CD14-positive monocyte (primary cell): ENCODE measurements at regions not wholly inside any gene's neighbourhood (a gene's known extent, or its start where the extent isn't known, plus 50 kb on each side); places are given as distances from the start of the nearest gene placed in this dataset.

Experiments used
- DNase-seq, 3 donors: peaks; one replicate each; pipeline ENCODE4 v3.0.0-alpha.2; 2011 to 2022
- H2AFZ ChIP-seq: 2 replicates; pipeline ENCODE4 v1.6.0; 2012; ENCODE audit warnings: mild to moderate bottlenecking, low read depth, low read length, inconsistent platforms; ENCODE audit not compliant: insufficient read depth, poor library complexity, severe bottlenecking
- H3K27ac ChIP-seq, 2 donors: 1 replicate in 1 of 2; 2 replicates in 1 of 2; pipeline ENCODE4 v1.5.1; 2012 to 2013; ENCODE audit warnings: low read length in 2 of 2, control low read depth in 1 of 2, inconsistent platforms in 1 of 2, low read depth in 1 of 2, mild to moderate bottlenecking in 1 of 2
- H3K27me3 ChIP-seq, 2 donors: one replicate each; pipeline versions ENCODE4 v1.6.0 to v1.6.1; 2011 to 2013; ENCODE audit warnings: low read length in 2 of 2; ENCODE audit not compliant: control insufficient read depth in 2 of 2, insufficient read depth in 2 of 2
- H3K36me3 ChIP-seq, 2 donors: replicated peaks in 1 of 2; 1 replicate in 1 of 2; 2 replicates in 1 of 2; pipeline versions ENCODE4 v1.5.1 to v1.6.1; 2012 to 2013; ENCODE audit warnings: low read length in 2 of 2, control low read depth in 1 of 2, inconsistent platforms in 1 of 2, mild to moderate bottlenecking in 1 of 2; ENCODE audit not compliant: insufficient read depth in 2 of 2, control insufficient read depth in 1 of 2
- H3K4me1 ChIP-seq, 2 donors: 1 replicate in 1 of 2; 2 replicates in 1 of 2; pipeline versions ENCODE4 v1.5.1 to v1.6.1; 2012 to 2013; ENCODE audit warnings: low read length in 2 of 2, control low read depth in 1 of 2, inconsistent platforms in 1 of 2, mild to moderate bottlenecking in 1 of 2, moderate library complexity in 1 of 2; ENCODE audit not compliant: insufficient read depth in 2 of 2, control insufficient read depth in 1 of 2
- H3K4me2 ChIP-seq: replicated peaks from 2 replicates; pipeline ENCODE3; 2012; ENCODE audit warnings: low read length, moderate library complexity, mild to moderate bottlenecking; ENCODE audit not compliant: poor library complexity, severe bottlenecking; ENCODE audit errors: extremely low read depth
- H3K4me3 ChIP-seq, 3 experiments: fragments of 200-600 bp in 1 of 3; sonication (generic) in 1 of 3; replicated peaks in 1 of 3; 1 replicate in 2 of 3; 2 replicates in 1 of 3; pipeline ENCODE4 v1.5.1; 2011 to 2013; ENCODE audit warnings: low read length in 3 of 3, mild to moderate bottlenecking in 3 of 3, control low read depth in 2 of 3, low read depth in 2 of 3, inconsistent platforms in 1 of 3, moderate library complexity in 1 of 3
- H3K79me2 ChIP-seq: 2 replicates; pipeline ENCODE4 v1.6.0; 2012; ENCODE audit warnings: mild to moderate bottlenecking, control low read depth, inconsistent platforms, low read length, moderate library complexity; ENCODE audit not compliant: insufficient read depth
- H3K9ac ChIP-seq: 2 replicates; pipeline ENCODE4 v1.6.0; 2017; ENCODE audit warnings: low read length, mild to moderate bottlenecking; ENCODE audit not compliant: insufficient read depth, poor library complexity, severe bottlenecking
- H3K9me3 ChIP-seq, 2 donors: replicated peaks in 1 of 2; 1 replicate in 1 of 2; 2 replicates in 1 of 2; pipeline versions ENCODE4 v1.5.1 to v1.6.1; 2012 to 2013; ENCODE audit warnings: low read length in 2 of 2, control low read depth in 1 of 2; ENCODE audit not compliant: control insufficient read depth in 1 of 2, insufficient read depth in 1 of 2
- H4K20me1 ChIP-seq: 2 replicates; pipeline ENCODE4 v1.6.0; 2012; ENCODE audit warnings: mild to moderate bottlenecking, low read length, control low read depth, moderate library complexity; ENCODE audit not compliant: insufficient read depth
- H3K27ac Mint-ChIP-seq, 7 donors: one replicate each; pipeline ENCODE4 v1.8.0; 2020; ENCODE audit warnings: mild to moderate bottlenecking in 7 of 7, mixed read lengths in 7 of 7, moderate library complexity in 6 of 7, inconsistent platforms in 2 of 7
- H3K27me3 Mint-ChIP-seq, 3 donors: one replicate each; pipeline ENCODE4 v1.8.0; 2021 to 2022; ENCODE audit warnings: low read depth in 3 of 3, mild to moderate bottlenecking in 3 of 3, mixed read lengths in 3 of 3, moderate library complexity in 3 of 3, inconsistent platforms in 1 of 3
- H3K36me3 Mint-ChIP-seq, 2 donors: one replicate each; pipeline ENCODE4 v1.8.0; 2020; ENCODE audit warnings: mixed read lengths in 2 of 2, inconsistent platforms in 1 of 2, mild to moderate bottlenecking in 1 of 2
- H3K4me1 Mint-ChIP-seq: one replicate; pipeline ENCODE4 v1.8.0; 2020; ENCODE audit warnings: mild to moderate bottlenecking, mixed read lengths
- H3K4me3 Mint-ChIP-seq, 2 donors: one replicate each; pipeline ENCODE4 v1.8.0; 2020; ENCODE audit warnings: mild to moderate bottlenecking in 2 of 2, mixed read lengths in 2 of 2, moderate library complexity in 1 of 2
- H3K9me3 Mint-ChIP-seq, 7 donors: one replicate each; pipeline ENCODE4 v1.8.0; 2020 to 2022; ENCODE audit warnings: mixed read lengths in 7 of 7, mild to moderate bottlenecking in 6 of 7, moderate library complexity in 6 of 7, inconsistent platforms in 2 of 7
- CTCF ChIP-seq: fragments of 200-600 bp; IDR thresholded peaks from one replicate; pipeline ENCODE4 v1.8.0; 2022; ENCODE audit warnings: antibody characterized with exemption, mild to moderate bottlenecking
- whole genome bisulfite sequencing: methylation state at CpG from one replicate; pipeline ENCODE4 v1.1.5; 2013; ENCODE audit warnings: missing lambda C conversion rate; ENCODE audit not compliant: insufficient coverage; 5-methylcytosine and 5-hydroxymethylcytosine counted together
- intact Hi-C, 2 donors: fragments of 100-400 bp; cut with micrococcal nuclease; formaldehyde crosslinking; loops; one replicate each; pipeline versions ENCODE4 v1.15.0 to v1.15.1; 2023

GRCh38 chr2:70367722-70368323 is 66.0 kb upstream of the FAM136A start:
- 94% methylated on average over 5 of the region's 8 CpGs for WGBS

GRCh38 chr2:70362661-70363060 is 60.8 kb upstream of the FAM136A start:
- TF ChIP-seq CTCF = no peak
- no peaks in the 10 kb centered on the region for H3K4me1 ChIP-seq
- Mint-ChIP-seq H3K4me3 (no peak overlapping the region), H3K36me3 (no peaks in the 10 kb centered on the region), H3K4me1 (no peaks in the 10 kb centered on the region), H3K27ac (peak overlapping the region in 1 of 7 donors; percentile 23), H3K9me3 (peaks cover 0 to 3% (median 0%) of the 10 kb centered on the region in 7 donors), H3K27me3 (peaks cover 4 to 7% (median 6%) of the 10 kb centered on the region in 3 donors)
- no peak overlapping the region for H3K4me2 ChIP-seq
- no peaks in the 10 kb centered on the region for H3K9me3 ChIP-seq
- H2AFZ ChIP-seq = no peak overlapping the region
- H4K20me1 ChIP-seq = no peaks in the 10 kb centered on the region
- DNase-seq = no peak
- WGBS = 100% methylated on average over 2 of the region's 6 CpGs
- no peak overlapping the region for H3K4me3 ChIP-seq
- H3K36me3 ChIP-seq = no peaks in the 10 kb centered on the region
- no peaks in the 10 kb centered on the region for H3K27me3 ChIP-seq
- H3K9ac ChIP-seq = no peak overlapping the region
- H3K27ac ChIP-seq = no peak overlapping the region
- intact Hi-C loops = no loop called here
- no peaks in the 10 kb centered on the region for H3K79me2 ChIP-seq

More at GRCh38 chr2:70367722-70368323, 66.0 kb upstream of the FAM136A start:
- H2AFZ ChIP-seq = no peak overlapping the region
- H3K4me3 ChIP-seq = no peak overlapping the region
- DNase-seq = no peak
- Mint-ChIP-seq H3K27ac (peak overlapping the region in 1 of 7 donors; percentile 41), H3K9me3 (peaks cover 0 to 3% (median 0%) of the 10 kb centered on the region in 7 donors), H3K27me3 (peaks cover 0 to 2% (median 0%) of the 10 kb centered on the region in 3 donors), H3K4me1 (no peaks in the 10 kb centered on the region), H3K4me3 (no peak overlapping the region), H3K36me3 (no peaks in the 10 kb centered on the region)
- no peaks in the 10 kb centered on the region for H3K4me1 ChIP-seq
- H4K20me1 ChIP-seq = no peaks in the 10 kb centered on the region
- H3K9me3 ChIP-seq = no peaks in the 10 kb centered on the region
- H3K79me2 ChIP-seq = no peaks in the 10 kb centered on the region
- no peak for TF ChIP-seq CTCF
- no peak overlapping the region for H3K4me2 ChIP-seq
- intact Hi-C loops = no loop called here
- H3K9ac ChIP-seq = no peak overlapping the region
- no peak overlapping the region for H3K27ac ChIP-seq
- no peaks in the 10 kb centered on the region for H3K36me3 ChIP-seq
- H3K27me3 ChIP-seq = no peaks in the 10 kb centered on the region
